GM12892 (cell line): ENCODE measurements at regions not wholly inside any gene's neighbourhood (a gene's known extent, or its start where the extent isn't known, plus 50 kb on each side); places are given as distances from the start of the nearest gene placed in this dataset.

ENCODE experiments used
- DNase-seq: peaks from one replicate; pipeline ENCODE4 v3.0.0; 2011; ENCODE audit not compliant: insufficient read length
- FAIRE-seq: peaks from 2 replicates; lab custom pipeline; 2011; peaks lifted over from hg19 to GRCh38; lab: Jason Lieb, UNC
- POLR2A ChIP-seq: IDR thresholded peaks from 2 replicates; pipeline ENCODE4 v1.6.1; 2011; ENCODE audit warnings: low read depth, low read length, control low read depth
- POLR2AphosphoS5 ChIP-seq: IDR thresholded peaks from 2 replicates; pipeline ENCODE4 v1.6.1; 2011; ENCODE audit warnings: low read depth, low read length, control low read depth
- TAF1 ChIP-seq: IDR thresholded peaks from 2 replicates; pipeline ENCODE4 v1.6.1; 2011; ENCODE audit warnings: low read depth, mild to moderate bottlenecking, control low read depth, low read length, borderline replicate concordance

DNA sequence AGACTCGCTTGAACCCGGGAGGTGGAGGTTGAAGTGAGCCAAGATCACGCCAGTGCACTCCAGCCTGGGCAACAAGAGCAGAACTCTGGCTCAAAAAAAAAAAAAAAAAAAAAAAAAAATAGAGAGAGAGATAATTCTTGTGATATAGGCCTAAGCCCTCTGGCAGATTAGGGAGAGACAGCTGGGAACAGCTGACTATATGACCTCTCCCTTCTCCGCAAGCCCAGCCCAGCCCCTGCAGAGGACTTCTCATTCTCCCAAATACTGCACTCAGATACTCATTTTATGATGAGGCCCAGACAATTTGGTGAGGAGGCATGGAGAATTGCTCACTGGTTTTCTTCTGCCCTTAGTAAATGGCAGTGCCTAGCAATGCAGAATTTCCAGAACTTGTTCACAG lies 262.0 kb downstream of the HAUS1 start:
- FAIRE-seq (no peak), DNase-seq (no peak)
- no peak for TF ChIP-seq POLR2A
- TF ChIP-seq TAF1 = no peak

DNA sequence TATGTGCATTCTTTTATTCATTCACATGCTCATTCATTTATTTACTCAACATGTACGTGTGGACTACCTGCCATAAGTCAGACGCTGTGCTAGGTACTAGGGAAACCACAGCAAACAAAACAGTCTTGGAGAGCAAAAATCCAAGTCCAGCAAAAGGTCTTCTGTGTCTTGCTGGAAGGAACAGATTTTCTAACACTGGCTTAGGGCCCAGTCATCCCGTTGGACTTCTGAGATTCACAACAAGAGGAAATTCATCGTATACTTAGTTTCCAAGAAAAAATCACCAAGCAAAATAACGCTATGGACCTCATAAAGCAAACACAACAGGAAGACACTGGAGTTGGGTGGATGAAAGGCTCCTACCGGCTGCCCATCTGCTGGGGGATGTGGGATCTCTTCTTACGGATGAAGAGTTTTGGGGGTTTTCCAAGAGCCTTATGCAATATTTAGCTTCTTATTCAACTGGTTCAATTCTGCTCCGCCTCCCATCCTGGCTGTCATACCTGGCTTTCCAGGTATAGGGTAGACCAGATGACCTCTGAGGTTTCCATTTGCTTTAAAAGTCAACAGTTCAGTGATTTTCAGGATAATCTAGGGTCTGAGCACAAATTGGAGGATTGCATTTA lies 262.7 kb downstream of the HAUS1 start:
- DNase-seq = no peak
- no peak for TF ChIP-seq POLR2A
- TF ChIP-seq TAF1 = no peak
- TF ChIP-seq POLR2AphosphoS5 = no peak
- no peak for FAIRE-seq

- TF ChIP-seq TAF1 (no peak), POLR2A (no peak), POLR2AphosphoS5 (no peak)
- FAIRE-seq (no peak), DNase-seq (no peak)
Observed at GRCh38 chr18:46369323-46369722, 265.1 kb downstream of the HAUS1 start.

GRCh38 chr18:46370898-46371297 lies 266.7 kb downstream of the HAUS1 start:
- TF ChIP-seq POLR2AphosphoS5 = no peak
- no peak for TF ChIP-seq TAF1
- no peak for TF ChIP-seq POLR2A
- no peak for FAIRE-seq

GRCh38 chr18:46372670-46373069 lies 268.5 kb downstream of the HAUS1 start:
- DNase-seq (no peak), FAIRE-seq (no peak)
- TF ChIP-seq POLR2AphosphoS5 = no peak
- no peak for TF ChIP-seq POLR2A

More at GRCh38 chr18:46370898-46371297, 266.7 kb downstream of the HAUS1 start:
- DNase-seq = no peak

DNA sequence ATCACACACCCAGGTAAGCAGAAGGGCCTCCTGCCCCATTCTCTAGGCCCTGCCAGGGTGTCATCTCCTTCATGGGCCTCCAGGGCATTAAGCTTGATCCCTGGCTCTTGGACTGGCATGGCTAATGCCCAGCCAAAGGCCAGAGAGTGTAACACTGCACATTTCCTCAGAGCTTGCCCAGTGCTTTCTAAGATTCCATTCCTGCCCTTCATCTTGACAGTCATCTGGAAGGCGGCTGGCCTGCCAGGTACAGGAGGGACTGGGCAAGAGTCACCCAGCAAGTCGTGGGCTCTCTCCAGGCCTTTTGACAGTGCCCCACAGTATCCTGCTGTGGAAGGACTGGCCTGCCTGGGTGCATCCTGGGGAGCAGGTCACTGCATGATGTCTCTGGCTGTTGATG lies 268.9 kb downstream of the HAUS1 start:
- TF ChIP-seq TAF1 (no peak), POLR2AphosphoS5 (no peak), POLR2A (no peak)
- no peak for FAIRE-seq
- DNase-seq = no peak

- FAIRE-seq (no peak), DNase-seq (no peak)
- no peak for TF ChIP-seq POLR2A
- no peak for TF ChIP-seq POLR2AphosphoS5
- no peak for TF ChIP-seq TAF1
Observed at GRCh38 chr18:46373791-46374190, 269.6 kb downstream of the HAUS1 start.

DNA sequence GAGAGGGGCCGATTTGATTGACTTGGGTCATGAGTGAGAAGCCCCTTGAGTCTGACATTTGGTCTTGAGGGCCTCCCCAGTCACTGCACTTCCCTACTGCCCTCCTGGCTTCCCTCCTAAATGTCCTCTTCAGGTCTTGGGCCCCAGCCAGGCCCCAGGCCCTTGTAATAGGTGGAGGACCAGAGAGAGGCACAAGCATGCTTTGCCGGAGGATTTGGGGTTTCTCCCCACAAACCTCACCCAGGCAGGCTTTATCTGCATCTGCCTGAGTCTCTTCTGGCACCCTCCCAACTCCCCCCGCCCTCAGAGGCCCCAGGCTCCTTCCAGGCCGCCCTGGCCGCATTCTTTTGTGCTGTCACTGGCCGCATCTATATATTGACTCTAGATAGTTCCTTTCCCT lies 270.7 kb downstream of the HAUS1 start:
- TF ChIP-seq POLR2A (no peak), TAF1 (no peak)
- DNase-seq = no peak
- FAIRE-seq = no peak

- DNase-seq (no peak), FAIRE-seq (no peak)
- no peak for TF ChIP-seq POLR2A
- TF ChIP-seq TAF1 = no peak
- TF ChIP-seq POLR2AphosphoS5 = no peak
Observed at GRCh38 chr18:46377557-46377956, 273.4 kb downstream of the HAUS1 start.

GRCh38 chr18:46378126-46378863 lies 274.1 kb downstream of the HAUS1 start:
- TF ChIP-seq POLR2A (no peak), TAF1 (no peak), POLR2AphosphoS5 (no peak)
- FAIRE-seq (no peak), DNase-seq (no peak)

GRCh38 chr18:46378864-46379207 lies 274.7 kb downstream of the HAUS1 start:
- FAIRE-seq (no peak), DNase-seq (no peak)
- TF ChIP-seq TAF1 (no peak), POLR2AphosphoS5 (no peak), POLR2A (no peak)

DNA sequence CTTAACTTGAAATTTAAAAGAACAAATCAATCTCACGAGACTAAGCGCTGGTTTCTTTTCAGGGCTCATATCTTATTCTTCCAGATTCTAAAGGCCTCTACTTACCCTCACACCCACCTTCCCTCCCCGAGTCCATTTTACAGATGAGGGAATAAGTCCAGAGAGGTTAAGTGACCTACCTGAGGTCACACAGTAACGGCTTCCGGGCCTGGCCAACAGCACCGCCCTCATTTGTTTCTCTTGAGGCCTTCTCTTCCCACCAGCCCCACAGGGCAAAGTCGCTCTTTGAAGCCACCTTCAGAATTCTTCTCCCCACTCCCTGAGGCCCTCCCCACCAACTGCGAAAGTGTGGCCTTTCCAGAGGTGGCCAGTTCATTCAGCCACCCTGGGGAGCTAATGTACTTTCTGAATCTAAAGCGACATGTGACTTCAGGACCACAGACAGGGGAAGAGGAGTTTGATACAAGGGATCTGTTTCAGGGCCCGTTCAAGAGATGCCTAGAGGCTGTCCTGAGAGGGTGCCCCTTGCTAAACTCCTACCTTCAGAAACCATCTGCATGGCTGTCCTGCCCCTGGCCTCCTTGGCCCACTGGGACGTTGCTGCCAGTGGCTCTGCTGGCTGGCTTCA lies 275.3 kb downstream of the HAUS1 start:
- TF ChIP-seq POLR2A (no peak), TAF1 (no peak), POLR2AphosphoS5 (no peak)
- DNase-seq (no peak), FAIRE-seq (no peak)
